Parathyroid adenoma (tissue), 2 donors: ENCODE measurements at regions not wholly inside any gene's neighbourhood (a gene's known extent, or its start where the extent isn't known, plus 50 kb on each side); places are given as distances from the start of the nearest gene placed in this dataset.
"Not testable (repeated sequence)": the region's sequence is repeated elsewhere in the genome, so short reads cannot be mapped to it uniquely, and the experiment has no call there.

ENCODE experiments used
- H2AFZ ChIP-seq: fragments of 300-600 bp; sonication (generic); one replicate; pipeline ENCODE4 v1.7.0; 2017; ENCODE audit warnings: antibody characterized with exemption, mild to moderate bottlenecking
- H3K27ac ChIP-seq: fragments of 300-600 bp; sonication (generic); one replicate; pipeline ENCODE4 v1.7.0; 2017
- H3K27me3 ChIP-seq: fragments of 300-600 bp; sonication (generic); one replicate; pipeline ENCODE4 v1.7.0; 2017; ENCODE audit warnings: low read length; ENCODE audit not compliant: control insufficient read depth, insufficient read depth
- H3K36me3 ChIP-seq: fragments of 300-600 bp; sonication (generic); one replicate; pipeline ENCODE4 v1.7.0; 2017; ENCODE audit warnings: low read length; ENCODE audit not compliant: control insufficient read depth, insufficient read depth
- H3K4me1 ChIP-seq: fragments of 300-600 bp; sonication (generic); one replicate; pipeline ENCODE4 v1.7.0; 2017; ENCODE audit warnings: control low read depth
- H3K4me2 ChIP-seq: fragments of 300-600 bp; sonication (generic); one replicate; pipeline ENCODE4 v1.7.0; 2017; ENCODE audit warnings: low read length
- H3K4me3 ChIP-seq: fragments of 300-600 bp; sonication (generic); one replicate; pipeline ENCODE4 v1.7.0; 2017; ENCODE audit warnings: low read depth, low read length
- H3K79me2 ChIP-seq: fragments of 300-600 bp; sonication (generic); one replicate; pipeline ENCODE4 v1.7.0; 2017; ENCODE audit warnings: control low read depth
- H3K9ac ChIP-seq: fragments of 300-600 bp; sonication (generic); one replicate; pipeline ENCODE4 v1.7.0; 2017; ENCODE audit warnings: mild to moderate bottlenecking
- H3K9me3 ChIP-seq: fragments of 300-600 bp; sonication (generic); one replicate; pipeline ENCODE4 v1.7.0; 2017; ENCODE audit warnings: low read length; ENCODE audit not compliant: control insufficient read depth
- CTCF ChIP-seq: fragments of 300-600 bp; sonication (generic); IDR thresholded peaks from one replicate; pipeline ENCODE4 v1.7.0; 2017; ENCODE audit warnings: antibody characterized with exemption, mild to moderate bottlenecking
- donor health status: primary hyperparathyroidism.

GRCh38 chr20:25761596-25761995 is 64.9 kb upstream of the ZNF337 start:
- Histone ChIP-seq H3K9me3 (no peaks in the 10 kb centered on the region), H3K4me2 (no peak overlapping the region), H3K27ac (no peak overlapping the region), H3K4me1 (no peaks in the 10 kb centered on the region), H3K79me2 (no peaks in the 10 kb centered on the region), H3K4me3 (no peak overlapping the region), H3K27me3 (no peaks in the 10 kb centered on the region), H2AFZ (no peak overlapping the region), H3K36me3 (no peaks in the 10 kb centered on the region), H3K9ac (no peak overlapping the region)
- no peak for TF ChIP-seq CTCF

GRCh38 chr20:25761046-25761445 is 64.4 kb upstream of the ZNF337 start:
- not testable (repeated sequence) for H3K4me1 ChIP-seq, H3K27me3 ChIP-seq, H3K9ac ChIP-seq, H3K4me3 ChIP-seq, H2AFZ ChIP-seq, H3K36me3 ChIP-seq, H3K27ac ChIP-seq, H3K4me2 ChIP-seq, H3K79me2 ChIP-seq, H3K9me3 ChIP-seq

GRCh38 chr20:25750765-25751696 is 54.4 kb upstream of the ZNF337 start:
- H3K27me3 ChIP-seq, result no peaks in the 10 kb centered on the region

GRCh38 chr20:25750220-25750764 is 53.6 kb upstream of the ZNF337 start:
- Histone ChIP-seq H2AFZ (peak overlapping the region; percentile 100), H3K9me3 (no peaks in the 10 kb centered on the region), H3K4me1 (peaks cover 5% of the 10 kb centered on the region), H3K27ac (peak overlapping the region; percentile 59), H3K4me3 (peak overlapping the region; percentile 73), H3K27me3 (no peaks in the 10 kb centered on the region), H3K36me3 (no peaks in the 10 kb centered on the region), H3K4me2 (peak overlapping the region; percentile 98), H3K9ac (no peak overlapping the region), H3K79me2 (no peaks in the 10 kb centered on the region)
- no peak for TF ChIP-seq CTCF

More at GRCh38 chr20:25750765-25751696, 54.4 kb upstream of the ZNF337 start:
- TF ChIP-seq CTCF, result no peak
- H3K9ac ChIP-seq, result no peak overlapping the region
- H3K4me3 ChIP-seq, result peak overlapping the region; percentile 73
- peak overlapping the region; percentile 59 for H3K27ac ChIP-seq
- no peaks in the 10 kb centered on the region for H3K36me3 ChIP-seq
- peaks cover 5% of the 10 kb centered on the region for H3K4me1 ChIP-seq
- H3K79me2 ChIP-seq, result no peaks in the 10 kb centered on the region
- H3K4me2 ChIP-seq, result peak overlapping the region; percentile 98
- H3K9me3 ChIP-seq, result no peaks in the 10 kb centered on the region
- peak overlapping the region; percentile 100 for H2AFZ ChIP-seq

GRCh38 chr20:25749649-25750048 is 53.0 kb upstream of the ZNF337 start:
- H3K9ac ChIP-seq, result no peak overlapping the region
- no peak for TF ChIP-seq CTCF

More at GRCh38 chr20:25749649-25750048, 53.0 kb upstream of the ZNF337 start:
- Histone ChIP-seq H3K9me3 (no peaks in the 10 kb centered on the region), H3K27me3 (no peaks in the 10 kb centered on the region), H3K4me2 (no peak overlapping the region), H3K36me3 (no peaks in the 10 kb centered on the region), H3K4me1 (peaks cover 5% of the 10 kb centered on the region), H2AFZ (no peak overlapping the region), H3K27ac (no peak overlapping the region), H3K4me3 (no peak overlapping the region), H3K79me2 (no peaks in the 10 kb centered on the region)
